HCT116 (cell line): ENCODE measurements at regions not wholly inside any gene's neighbourhood (a gene's known extent, or its start where the extent isn't known, plus 50 kb on each side); places are given as distances from the start of the nearest gene placed in this dataset.

ENCODE experiments used
- ATF3 ChIP-seq: IDR thresholded peaks from 2 replicates; pipeline ENCODE4 v1.6.1; 2012
- CTCF ChIP-seq, 3 experiments: fragments of 200-600 bp in 1 of 3; sonication (generic) in 1 of 3; IDR thresholded peaks in 2 of 3; conservative IDR thresholded peaks in 1 of 3; 2 replicates each; pipeline ENCODE4 v1.5.1; 2012 to 2017; ENCODE audit warnings: low read depth in 2 of 3, low read length in 2 of 3, antibody characterized with exemption in 1 of 3, borderline replicate concordance in 1 of 3, control low read depth in 1 of 3, mild to moderate bottlenecking in 1 of 3, mixed read lengths in 1 of 3, mixed run types in 1 of 3, moderate library complexity in 1 of 3; ENCODE audit not compliant: insufficient read depth in 1 of 3
- EGR1 ChIP-seq: IDR thresholded peaks from 2 replicates; pipeline ENCODE4 v1.6.1; 2012; ENCODE audit warnings: low read depth
- EZH2 ChIP-seq: fragments of 200-600 bp; sonication (generic); IDR thresholded peaks from 2 replicates; pipeline ENCODE4 v1.6.1; 2017; ENCODE audit warnings: antibody characterized with exemption, mixed run types
- EZH2phosphoT487 ChIP-seq: fragments of 200-600 bp; IDR thresholded peaks from 2 replicates; pipeline ENCODE4 v1.6.1; 2018; ENCODE audit warnings: antibody characterized with exemption, borderline replicate concordance
- MAX ChIP-seq: IDR thresholded peaks from 2 replicates; pipeline ENCODE4 v1.6.1; 2012
- POLR2A ChIP-seq: IDR thresholded peaks from 2 replicates; pipeline ENCODE4 v1.7.0; 2011; ENCODE audit warnings: borderline replicate concordance; ENCODE audit not compliant: insufficient read depth, insufficient read length; ENCODE audit errors: extremely low read depth
- POLR2AphosphoS5 ChIP-seq: IDR thresholded peaks from 2 replicates; pipeline ENCODE4 v1.6.1; 2011; ENCODE audit warnings: mild to moderate bottlenecking, low read depth, low read length, moderate library complexity
- RAD21 ChIP-seq: IDR thresholded peaks from 2 replicates; pipeline ENCODE4 v1.6.1; 2012; ENCODE audit warnings: low read depth, mild to moderate bottlenecking
- REST ChIP-seq: IDR thresholded peaks from 2 replicates; pipeline ENCODE4 v1.6.1; 2012; ENCODE audit warnings: low read depth
- SIN3A ChIP-seq: IDR thresholded peaks from 2 replicates; pipeline ENCODE4 v1.6.1; 2012; ENCODE audit warnings: low read depth
- YY1 ChIP-seq: IDR thresholded peaks from 2 replicates; pipeline ENCODE4 v1.6.1; 2011; ENCODE audit warnings: low read length, low read depth, moderate library complexity, mild to moderate bottlenecking; ENCODE audit not compliant: insufficient replicate concordance; ENCODE audit errors: extremely low read depth
- ZFX ChIP-seq: fragments of 450-650 bp; IDR thresholded peaks from 2 replicates; pipeline ENCODE4 v1.6.1; 2017

GRCh38 chr3:180142472-180142871 is 105.7 kb upstream of the PEX5L start:
- TF ChIP-seq ATF3 (no peak), SIN3A (no peak), POLR2A (no peak), EZH2 (no peak), CTCF (IDR thresholded peaks at IDR 0.05 in 2 of 3, conservative IDR thresholded peaks at IDR 0.05 in 1 of 3; ENCODE audit: borderline replicate concordance in 1 of 3, insufficient read depth in 1 of 3, low read depth in 2 of 3, low read length in 2 of 3) (no peak), RAD21 (no peak), POLR2AphosphoS5 (no peak), ZFX (no peak), EZH2phosphoT487 (no peak), YY1 (no peak), REST (no peak), EGR1 (no peak), MAX (no peak)
